GM03348 (cell line): ENCODE measurements at regions not wholly inside any gene's neighbourhood (a gene's known extent, or its start where the extent isn't known, plus 50 kb on each side); places are given as distances from the start of the nearest gene placed in this dataset.

Experiments used
- DNase-seq: peaks from one replicate; pipeline ENCODE4 v3.0.0; 2012; ENCODE audit warnings: low spot score

DNA sequence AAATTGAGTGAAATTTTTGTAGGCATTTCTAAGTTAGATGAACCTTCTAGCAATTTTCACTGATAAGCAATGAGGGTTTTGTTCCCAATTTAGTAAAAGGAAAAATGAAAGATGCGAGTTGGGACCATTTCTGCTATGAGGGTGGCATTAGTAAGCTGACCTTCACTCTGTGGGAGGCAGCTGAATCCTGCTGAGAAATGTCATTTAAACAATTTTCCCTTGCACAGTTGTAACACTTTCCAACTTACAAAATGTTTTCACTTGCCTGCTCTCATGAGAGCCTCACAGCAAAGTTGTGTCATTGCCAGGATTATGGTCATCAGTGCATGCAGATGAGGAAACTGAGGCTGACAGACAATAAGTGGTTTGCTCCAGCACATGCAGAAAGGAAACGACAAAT is 527.7 kb downstream of the TNS1 start:
- DNase-seq: no peak

DNA sequence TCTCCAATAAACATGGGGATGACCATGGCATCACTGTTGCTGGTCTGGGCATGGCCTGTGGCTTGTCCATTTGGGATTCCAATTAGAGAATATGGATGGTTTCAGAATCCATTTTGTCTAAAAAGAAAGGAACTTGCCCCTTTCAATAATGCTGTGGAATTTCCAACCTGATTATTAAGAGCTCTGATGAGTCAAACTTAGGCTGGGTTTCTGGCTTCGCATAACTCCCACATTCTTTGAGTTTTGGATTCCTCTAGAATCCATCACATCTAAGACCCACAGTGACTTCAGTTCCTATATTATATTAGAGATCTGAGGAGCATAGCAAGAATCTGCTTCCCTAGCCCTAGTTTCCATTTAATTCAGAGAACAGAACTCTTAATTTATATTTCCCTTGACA is 531.5 kb downstream of the TNS1 start:
- peak; percentile 73 for DNase-seq

DNA sequence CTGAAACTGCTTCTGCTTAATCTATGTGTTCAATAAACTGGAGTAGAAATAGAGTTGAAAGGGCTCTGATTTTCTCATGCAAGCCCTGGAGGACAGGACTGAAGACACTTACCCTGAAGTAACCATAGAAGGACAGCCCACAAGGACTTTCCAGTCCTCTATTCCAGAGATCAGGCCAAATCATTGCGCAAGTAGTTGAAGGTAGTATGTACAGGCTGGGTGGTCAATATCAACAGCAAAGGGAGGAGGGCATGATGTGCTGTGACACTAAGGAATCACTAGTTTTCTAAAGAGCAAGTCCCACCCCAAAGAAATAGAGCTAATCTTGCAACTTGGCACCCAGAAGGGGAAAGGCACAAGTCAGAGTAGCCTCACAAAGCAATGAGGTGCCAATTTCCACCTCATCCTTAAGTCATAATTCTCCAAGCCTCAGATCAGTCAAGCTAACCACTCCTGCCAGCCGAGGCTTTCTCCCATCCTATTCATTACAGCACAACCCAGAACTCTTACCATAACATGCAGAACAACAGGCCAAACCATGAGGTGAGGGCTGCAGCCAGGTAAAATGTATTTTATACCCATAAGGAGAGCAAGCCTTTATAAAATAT is 533.5 kb downstream of the TNS1 start:
- DNase-seq: no peak

DNA sequence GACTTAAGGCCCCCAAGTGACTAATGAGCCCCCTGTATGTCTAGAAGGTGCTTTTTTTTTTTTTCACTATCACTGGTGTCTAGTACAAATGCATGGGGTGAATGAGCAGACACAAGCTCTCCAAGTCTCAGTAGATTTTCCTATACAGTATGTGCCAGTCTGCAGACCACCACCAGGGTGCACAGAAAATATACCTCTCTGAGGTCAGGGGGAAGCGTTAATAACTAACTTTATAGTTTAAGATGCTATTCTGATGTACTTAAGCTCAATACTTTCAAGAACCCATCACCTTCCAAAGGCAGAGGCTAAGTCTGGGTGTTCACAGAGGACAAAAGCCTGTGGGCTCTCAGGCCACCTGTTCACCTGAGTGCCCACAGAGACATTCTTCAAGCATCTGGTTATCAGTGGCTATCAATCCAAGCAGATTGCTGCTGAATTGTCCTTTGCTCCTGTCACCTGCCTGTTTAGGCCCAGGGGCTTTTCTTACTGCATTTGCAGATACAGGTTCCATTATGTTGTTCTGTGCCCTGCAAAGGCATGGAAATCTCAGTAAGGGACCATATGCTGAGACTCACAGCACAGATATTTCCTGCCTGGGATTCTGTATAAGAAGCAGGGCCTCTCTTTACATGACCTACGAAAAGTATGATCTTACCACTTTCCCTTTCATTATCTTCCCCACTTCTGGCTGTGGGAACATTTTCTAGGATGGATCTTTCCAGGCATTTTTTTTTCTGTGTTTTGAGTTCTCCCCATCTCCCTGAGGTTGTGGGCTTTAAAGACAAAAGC is 534.6 kb downstream of the TNS1 start:
- DNase-seq: no peak

DNA sequence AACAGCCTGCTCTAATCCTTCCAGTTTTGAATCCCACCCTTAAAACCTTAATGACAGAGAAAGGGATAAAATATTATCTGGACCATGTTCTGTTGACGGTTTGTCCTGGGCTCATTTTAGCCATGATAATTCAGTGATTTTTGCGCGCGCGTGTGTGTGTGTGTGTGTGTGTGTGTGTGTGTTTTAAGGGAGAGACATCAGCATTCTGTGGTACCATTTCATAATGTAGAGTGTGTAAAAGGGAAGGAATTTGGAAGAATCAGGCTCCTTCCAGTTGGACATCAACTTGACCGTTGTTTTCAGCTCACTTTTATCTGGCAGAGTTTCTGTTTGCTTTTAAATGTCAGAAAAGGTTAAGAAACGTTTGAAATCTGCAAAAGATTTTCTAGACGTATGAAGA is 535.5 kb downstream of the TNS1 start:
- no peak for DNase-seq

DNA sequence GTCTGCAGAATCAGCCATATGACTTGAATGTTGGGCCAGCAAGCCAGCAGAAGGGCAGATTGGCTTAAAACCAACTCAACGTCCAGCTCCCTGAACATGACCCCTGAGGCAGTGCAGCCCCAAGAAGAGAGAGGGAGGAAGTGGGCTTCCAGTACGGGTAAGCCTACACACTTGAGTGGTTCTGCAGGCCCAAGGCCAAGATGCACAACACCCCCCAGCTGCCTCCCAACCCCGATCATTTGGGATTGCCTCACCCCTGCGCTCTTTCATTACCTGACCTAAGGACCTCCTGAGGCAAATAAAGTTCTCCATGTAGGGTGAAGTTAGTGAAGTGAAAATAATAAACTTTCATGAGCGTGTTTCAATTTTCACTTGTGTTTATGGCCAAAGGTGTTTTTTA is 536.0 kb downstream of the TNS1 start:
- DNase-seq: no peak

DNA sequence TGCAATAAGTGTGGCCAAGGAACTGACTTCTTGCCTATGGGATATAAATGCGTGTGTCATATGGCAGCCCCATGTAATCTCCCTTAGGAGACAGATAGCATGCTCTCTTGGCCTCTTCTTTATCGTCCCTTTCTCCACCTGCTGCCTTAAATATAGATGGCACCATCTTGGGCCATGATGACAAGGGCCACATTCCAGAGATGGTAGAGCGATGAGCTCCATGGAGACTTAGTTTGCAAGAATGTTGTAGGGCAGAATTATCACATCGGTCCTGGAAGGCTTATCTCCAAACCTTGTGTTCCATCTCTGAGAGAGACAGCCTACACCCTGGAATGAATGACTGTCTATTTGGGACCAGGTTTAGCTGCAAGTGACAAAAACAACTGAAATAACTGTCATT is 536.7 kb downstream of the TNS1 start:
- no peak for DNase-seq

DNA sequence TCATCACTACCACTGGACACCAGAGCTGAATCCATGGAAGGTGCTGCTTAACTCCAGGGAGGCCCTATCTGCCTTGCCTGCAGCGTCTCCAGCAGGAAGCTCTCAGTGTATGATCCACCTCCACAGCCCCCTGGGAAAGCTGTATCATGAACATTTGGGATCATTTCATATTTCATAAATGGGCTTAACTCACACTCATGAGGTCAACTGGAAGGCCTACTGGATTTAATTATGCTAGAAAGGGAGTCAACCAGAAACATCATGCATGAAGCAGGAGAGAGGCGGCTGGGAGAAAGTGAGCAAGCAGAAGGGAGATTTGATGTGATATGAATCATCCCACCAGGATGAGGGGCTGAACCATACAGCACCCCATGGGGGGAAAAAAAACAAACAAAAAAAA is 537.7 kb downstream of the TNS1 start:
- peak; percentile 18 for DNase-seq

DNA sequence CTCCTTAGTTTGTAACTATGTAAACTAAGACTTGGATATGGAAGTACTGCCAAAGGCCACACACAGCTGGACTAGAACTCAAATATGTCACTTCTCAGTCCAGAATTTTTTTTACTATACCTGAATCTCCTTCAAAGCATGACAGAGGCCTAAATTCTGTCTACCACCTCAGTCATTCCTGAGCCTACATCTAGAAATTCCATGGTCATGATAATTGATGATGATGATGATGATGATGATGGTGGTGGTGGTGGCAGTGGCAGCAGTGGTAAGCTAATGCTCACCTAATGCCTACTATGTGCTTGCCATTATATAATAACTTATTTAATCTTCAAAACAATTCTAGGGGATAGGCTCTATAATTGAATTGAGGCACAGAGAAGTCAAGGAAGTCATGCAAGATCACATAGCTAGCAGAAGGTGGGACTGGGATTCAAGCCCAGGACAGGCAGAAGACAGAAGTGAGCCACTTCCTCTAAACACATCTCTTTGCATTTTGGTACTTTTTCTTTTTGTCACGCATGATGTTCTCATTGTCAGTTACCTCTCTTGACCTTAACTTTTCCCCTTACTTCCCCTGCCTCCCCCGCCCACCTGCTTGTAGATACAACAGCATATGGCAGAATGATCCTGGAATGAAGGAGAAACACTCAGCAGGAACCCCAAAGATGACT is 539.3 kb downstream of the TNS1 start:
- DNase-seq: no peak

DNA sequence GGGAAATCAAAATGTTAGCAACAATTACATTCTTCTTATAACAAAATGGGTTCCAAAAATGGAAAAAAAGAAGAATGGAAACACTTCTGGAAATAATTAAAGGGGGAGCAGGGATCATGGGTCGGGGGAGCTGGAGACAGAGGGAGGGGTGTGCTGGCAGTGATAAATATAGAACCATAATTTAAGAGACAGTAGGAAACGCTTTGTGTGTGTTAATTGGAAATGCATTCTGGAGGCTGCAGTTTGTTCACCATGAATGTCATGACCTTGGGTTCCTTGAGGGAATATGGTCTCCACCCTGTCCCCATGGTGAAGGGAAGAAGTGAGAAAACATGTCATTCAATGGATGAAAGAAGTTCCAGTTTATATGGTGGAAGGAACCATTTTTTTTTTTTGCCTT is 540.7 kb downstream of the TNS1 start:
- DNase-seq: no peak

DNA sequence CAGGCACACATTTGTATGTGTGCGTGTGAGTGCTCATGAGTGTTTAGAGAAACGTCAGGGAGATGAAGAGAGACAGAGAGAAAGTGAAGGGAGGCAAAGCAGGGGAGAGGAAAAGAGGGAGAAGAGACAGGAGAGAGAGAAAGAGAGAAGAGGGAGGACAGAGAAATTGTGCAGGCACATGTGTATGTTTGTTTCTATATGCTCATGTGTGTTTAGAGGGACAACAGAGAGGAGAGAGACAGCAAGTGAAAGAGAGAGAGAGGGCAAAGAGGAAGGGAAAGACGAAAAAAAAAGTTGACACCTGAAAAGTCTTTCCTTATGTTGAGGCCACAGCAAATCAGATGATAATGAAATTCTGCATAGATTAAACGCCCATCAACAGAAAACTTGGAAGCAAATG is 541.1 kb downstream of the TNS1 start:
- no peak for DNase-seq

DNA sequence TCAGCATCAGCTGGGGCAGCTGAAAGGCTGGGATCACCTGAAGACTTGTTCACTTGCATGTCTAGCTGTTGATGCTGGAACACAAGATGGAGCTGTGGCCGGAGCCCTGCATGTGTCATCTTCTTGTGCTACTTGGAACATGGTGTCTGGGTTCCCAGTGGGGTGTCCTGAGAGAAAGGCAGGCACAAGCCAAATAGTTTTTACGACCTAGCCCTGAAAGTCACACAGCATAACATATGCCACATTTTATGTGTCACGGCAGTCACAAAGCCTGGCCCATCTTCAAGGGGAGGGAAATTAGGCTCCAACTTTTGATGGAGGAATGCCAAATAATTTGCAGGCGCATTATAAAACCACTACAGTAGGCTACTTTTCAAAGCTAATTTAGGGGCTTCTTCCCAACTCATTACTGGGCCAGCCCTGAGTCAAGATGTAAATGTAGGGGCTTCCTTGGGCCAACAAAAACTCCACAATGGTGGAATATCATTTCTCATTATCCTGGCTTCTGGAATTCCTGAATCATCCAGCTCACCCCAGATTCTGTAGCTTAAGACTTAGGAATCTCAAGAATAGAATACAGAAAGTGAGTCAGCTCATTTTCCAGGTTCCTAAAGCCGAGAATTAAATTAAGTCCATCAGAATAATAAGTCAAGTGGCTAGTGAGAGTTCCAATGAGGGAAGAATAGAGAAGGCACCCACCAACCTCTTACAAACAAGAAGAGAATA is 543.0 kb downstream of the TNS1 start:
- DNase-seq: peak; percentile 23

DNA sequence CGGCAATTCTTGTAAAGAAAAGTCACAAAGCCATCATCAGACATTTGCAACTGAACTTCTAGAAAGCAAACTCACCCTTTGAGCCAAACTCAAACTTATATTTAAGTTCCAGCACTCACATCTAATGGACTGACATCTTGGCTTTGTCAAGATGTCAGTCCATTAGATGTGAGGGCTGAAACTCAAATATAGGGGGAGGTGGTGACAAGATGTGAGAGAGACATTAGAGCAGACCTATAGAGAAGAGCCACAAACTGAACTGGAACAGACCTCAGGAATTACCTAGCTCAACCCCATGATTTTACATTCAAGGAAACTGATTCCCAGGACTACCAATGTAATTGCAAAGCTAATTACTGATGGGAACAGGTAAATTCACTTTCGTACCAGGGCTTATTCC is 543.8 kb downstream of the TNS1 start:
- no peak for DNase-seq

DNA sequence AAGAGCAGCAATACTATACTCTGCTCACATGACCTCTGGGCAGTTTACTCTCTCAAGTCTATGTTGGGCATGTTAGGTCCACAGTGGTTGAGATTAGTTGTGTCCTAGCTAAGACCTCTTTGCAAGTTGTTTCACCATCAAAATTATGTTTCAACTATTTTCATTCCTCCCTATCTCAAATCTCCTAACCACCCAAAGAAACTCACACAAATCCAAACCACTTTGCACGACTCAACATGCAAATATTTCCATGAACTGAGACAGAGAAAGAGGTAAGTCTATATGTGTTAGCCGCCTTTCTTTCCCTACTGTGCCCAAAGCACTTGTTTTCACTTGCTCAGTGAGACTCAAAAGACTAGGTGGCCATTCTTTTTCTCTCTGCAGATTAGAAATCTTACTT is 546.8 kb downstream of the TNS1 start:
- DNase-seq: no peak

DNA sequence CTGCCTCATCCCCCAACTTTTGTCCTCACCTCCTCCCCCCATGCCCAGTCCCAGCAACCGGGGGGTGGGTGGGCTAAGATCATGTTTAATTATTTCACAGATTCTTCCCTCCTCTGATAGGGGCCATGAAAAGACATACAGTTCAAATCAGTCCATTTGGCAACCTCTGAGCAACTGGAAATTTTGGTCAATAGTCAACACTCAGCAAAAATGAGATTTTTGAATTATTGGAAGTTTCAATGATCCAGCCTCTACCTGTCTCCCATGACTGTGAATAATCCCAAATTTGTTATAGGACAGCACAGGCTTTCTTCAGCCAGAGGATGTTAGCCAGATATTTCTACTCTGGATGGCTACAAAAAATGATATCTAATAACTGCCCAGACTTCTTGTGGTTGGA is 549.9 kb downstream of the TNS1 start:
- DNase-seq: no peak

DNA sequence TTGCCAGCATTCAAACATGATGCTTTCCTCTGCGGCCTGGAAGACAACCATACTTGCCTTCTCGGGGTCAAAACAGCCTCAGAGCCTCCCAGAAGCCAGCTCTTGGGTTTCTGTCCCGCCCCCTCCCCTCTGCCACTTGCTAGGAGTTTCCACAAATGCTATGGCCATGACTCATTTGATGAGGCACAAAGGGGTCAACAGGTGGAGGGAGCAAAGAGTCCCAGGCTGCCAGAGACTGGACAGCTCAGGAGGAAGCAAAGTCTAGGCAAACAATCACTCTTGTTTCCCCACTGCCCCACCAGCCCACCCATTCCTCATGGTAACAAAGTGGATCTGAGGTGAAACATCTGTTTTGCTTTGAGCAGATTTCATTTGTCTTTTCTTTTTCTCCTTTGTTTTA is 551.1 kb downstream of the TNS1 start:
- peak; percentile 20 for DNase-seq

DNA sequence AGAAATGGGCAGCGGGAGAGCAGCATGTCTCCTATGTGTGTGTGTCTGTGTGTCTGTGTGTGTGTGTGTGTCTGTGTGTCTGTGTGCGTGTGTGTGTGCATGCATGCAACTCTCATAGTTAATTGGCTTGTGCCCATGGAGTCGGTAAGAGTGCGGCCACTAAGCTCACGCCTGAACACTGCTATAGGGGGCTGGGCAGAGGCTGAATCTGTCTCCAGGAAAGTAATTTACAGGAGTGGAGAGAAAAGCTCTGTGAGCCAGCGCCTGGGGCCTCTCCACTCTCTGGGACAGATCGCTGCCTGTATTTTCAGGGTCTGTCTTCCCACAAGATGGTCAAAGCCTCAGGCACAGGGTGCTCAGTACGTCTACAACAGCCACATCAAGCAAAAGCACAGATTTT is 553.4 kb downstream of the TNS1 start:
- DNase-seq: no peak

DNA sequence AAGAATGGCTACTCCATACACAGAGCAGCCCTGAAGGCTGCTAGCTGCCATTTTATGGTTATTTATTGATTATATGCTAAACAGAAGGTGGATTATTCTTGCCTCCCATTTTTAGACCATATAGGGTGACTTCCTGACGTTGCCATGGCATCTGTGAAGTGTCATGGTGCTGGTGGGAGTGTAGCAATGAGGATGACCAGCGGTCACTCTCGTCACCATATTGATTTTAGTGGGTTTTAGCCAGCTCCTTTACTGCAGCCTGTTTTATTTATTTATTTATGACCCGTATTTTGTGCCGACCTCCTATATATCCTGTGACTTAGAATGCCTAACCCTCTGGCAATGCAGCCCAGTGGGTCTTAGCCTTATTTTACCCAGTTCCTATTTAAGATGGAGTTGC is 553.9 kb downstream of the TNS1 start:
- no peak for DNase-seq

DNA sequence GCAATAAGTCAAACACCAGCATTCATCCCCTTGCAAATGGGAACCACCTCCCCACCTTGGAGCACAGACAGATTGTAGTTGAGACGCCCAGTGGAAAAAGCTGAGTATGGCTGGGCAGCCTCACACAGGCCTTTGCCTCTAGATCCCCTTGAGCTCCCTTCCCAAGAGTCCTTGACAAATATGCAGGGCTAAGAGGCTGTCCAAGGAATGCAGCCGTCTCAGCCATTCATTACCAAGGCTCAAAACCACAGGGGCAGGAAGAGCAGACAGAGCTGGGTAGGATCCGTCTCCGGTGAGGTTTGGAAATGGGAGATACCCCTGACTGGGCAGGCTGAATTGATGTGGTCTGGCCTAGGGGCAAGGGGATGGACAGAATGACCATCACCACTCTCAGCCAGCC is 557.1 kb downstream of the TNS1 start:
- peak; percentile 32 for DNase-seq

DNA sequence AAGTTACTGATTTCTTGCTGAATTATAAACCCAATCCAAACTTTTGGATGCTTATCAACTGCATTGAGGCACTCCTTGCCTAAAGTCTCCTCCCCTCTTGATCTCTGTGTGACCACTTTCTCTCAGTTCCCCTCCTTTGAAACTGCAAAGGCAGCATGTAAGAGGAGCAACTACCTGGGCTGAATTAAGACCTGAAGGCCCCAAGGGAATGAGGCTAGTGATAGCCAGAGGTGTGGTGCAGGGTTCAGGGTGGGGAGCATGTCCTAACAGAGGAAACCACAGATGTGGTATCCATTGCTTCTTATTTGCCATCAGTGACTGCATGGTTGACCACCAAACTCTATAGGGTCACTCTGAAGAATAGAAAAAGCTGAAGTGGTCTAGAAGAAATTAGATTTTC is 557.9 kb downstream of the TNS1 start:
- no peak for DNase-seq

DNA sequence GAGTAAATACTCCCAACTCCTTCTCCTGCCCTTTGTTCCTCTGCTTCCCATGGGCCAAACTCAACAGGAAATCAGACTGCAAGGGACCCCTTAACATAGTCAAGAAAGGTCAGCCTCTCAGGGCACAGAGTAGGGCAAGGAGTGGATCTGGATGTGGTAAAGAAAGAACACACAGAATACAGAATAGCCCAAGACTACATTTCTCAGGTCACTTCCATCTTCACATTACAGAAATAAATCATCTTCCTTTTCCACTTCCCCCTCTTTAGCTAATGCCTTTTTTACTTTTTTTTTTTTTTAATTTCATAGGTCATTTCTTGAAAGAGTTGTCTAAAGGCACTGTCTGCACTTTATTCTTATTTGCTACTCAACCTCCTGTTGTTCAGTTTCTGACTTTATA is 558.3 kb downstream of the TNS1 start:
- DNase-seq: no peak

DNA sequence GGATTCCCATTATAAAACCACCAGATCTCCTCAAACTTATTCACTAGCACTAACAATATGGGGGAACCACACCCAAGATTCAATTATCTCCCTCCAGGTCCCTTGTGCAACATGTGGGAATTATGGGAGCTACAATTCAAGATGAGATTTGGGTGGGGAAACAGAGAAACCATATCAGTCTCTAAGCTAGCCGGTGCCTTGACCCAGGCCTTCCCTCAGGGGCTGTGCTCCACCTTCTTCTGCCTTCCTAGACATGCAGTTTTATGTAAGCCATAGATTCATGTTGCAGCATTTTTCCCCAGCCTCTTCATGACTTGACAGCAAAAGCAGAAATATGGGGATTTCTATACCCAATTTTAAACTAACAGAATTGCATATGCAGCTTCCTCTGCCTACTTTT is 559.2 kb downstream of the TNS1 start:
- DNase-seq: no peak

DNA sequence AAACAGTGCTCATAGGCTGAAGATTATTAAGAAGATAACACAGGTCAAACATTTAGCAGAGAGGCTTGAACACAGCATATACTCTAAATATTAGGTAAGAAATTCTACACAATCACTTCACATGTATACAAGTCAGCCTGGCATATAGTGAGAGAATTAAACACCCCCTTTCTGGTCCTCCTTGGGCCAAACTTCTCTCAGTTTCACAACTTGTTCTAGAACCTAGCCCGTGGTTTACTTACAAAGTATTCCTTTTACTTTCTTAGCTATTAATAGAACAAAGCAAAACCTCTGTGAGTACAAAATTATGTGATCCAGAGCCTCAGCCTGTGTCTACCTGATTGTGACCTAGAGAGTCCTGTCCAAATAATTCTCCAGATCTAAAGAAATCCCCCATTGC is 562.8 kb downstream of the TNS1 start:
- DNase-seq: no peak
